NCI-H524 (cell line): ENCODE measurements at regions not wholly inside any gene's neighbourhood (a gene's known extent, or its start where the extent isn't known, plus 50 kb on each side); places are given as distances from the start of the nearest gene placed in this dataset.

Experiments
- DNase-seq, 2 experiments: peaks; one replicate each; lab custom pipeline; 2025; lab: John Stamatoyannopoulos, UW

GRCh38 chr1:4366091-4366490, 288.3 kb upstream of the AJAP1 start:
- DNase-seq: no peak

- DNase-seq: peak in 1 of 2 experiments; percentile 17
These were observed 287.1 kb upstream of the AJAP1 start for GRCh38 chr1:4367230-4367777.

GRCh38 chr1:4369335-4369734, 285.1 kb upstream of the AJAP1 start:
- DNase-seq: no peak

- no peak for DNase-seq
These were observed 282.6 kb upstream of the AJAP1 start for GRCh38 chr1:4371849-4372248.

GRCh38 chr1:4375812-4376211, 278.6 kb upstream of the AJAP1 start:
- no peak for DNase-seq

GRCh38 chr1:4379451-4380175, 274.8 kb upstream of the AJAP1 start:
- DNase-seq: no peak

- DNase-seq: no peak
These were observed 273.7 kb upstream of the AJAP1 start for GRCh38 chr1:4380564-4381168.

GRCh38 chr1:4393191-4393590, 261.2 kb upstream of the AJAP1 start:
- no peak for DNase-seq

- DNase-seq: no peak
These were observed 260.0 kb upstream of the AJAP1 start for GRCh38 chr1:4394366-4394765.

GRCh38 chr1:4395158-4395557, 259.3 kb upstream of the AJAP1 start:
- no peak for DNase-seq

- DNase-seq: peak; percentile 47 to 71
These were observed 258.7 kb upstream of the AJAP1 start for GRCh38 chr1:4395676-4396075.

- DNase-seq: no peak
These were observed 257.9 kb upstream of the AJAP1 start for GRCh38 chr1:4396551-4396950.

GRCh38 chr1:4397196-4397595, 257.2 kb upstream of the AJAP1 start:
- DNase-seq: no peak

- DNase-seq: no peak
These were observed 252.4 kb upstream of the AJAP1 start for GRCh38 chr1:4402032-4402431.

- DNase-seq: no peak
These were observed 249.4 kb upstream of the AJAP1 start for GRCh38 chr1:4404854-4405590.

GRCh38 chr1:4407851-4408250, 246.6 kb upstream of the AJAP1 start:
- no peak for DNase-seq

- DNase-seq: no peak
These were observed 246.0 kb upstream of the AJAP1 start for GRCh38 chr1:4408380-4408779.

- DNase-seq: no peak
These were observed 242.5 kb upstream of the AJAP1 start for GRCh38 chr1:4411862-4412261.

- no peak for DNase-seq
These were observed 238.9 kb upstream of the AJAP1 start for GRCh38 chr1:4415476-4415875.

GRCh38 chr1:4416189-4416588, 238.2 kb upstream of the AJAP1 start:
- no peak for DNase-seq

GRCh38 chr1:4418021-4418420, 236.4 kb upstream of the AJAP1 start:
- no peak for DNase-seq

- no peak for DNase-seq
These were observed 232.4 kb upstream of the AJAP1 start for GRCh38 chr1:4421986-4422385.
